ENCODE measurements at regions not wholly inside any gene's neighbourhood (a gene's known extent, or its start where the extent isn't known, plus 50 kb on each side); places are given as distances from the start of the nearest gene placed in this dataset.

DNA sequence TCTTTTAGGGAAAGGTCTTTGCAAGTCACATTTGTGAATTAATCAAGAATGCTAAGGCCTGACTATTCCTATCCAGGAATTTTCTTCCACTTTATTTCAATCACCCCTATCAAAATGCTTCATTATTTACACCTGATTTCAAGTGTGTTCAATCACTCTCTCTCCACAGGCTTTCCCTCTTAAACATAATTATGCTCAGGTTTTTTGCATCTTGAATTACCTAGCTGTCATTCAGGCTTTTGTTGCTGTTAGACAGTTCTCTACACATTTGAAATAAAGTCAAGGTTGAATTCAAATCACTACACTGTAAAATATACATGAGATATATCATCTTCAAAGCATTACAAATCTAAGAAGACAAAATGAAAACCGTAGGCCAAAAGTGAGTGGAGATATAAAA lies 941.3 kb upstream of the SLITRK1 start:
- TF ChIP-seq, protein P1, sequence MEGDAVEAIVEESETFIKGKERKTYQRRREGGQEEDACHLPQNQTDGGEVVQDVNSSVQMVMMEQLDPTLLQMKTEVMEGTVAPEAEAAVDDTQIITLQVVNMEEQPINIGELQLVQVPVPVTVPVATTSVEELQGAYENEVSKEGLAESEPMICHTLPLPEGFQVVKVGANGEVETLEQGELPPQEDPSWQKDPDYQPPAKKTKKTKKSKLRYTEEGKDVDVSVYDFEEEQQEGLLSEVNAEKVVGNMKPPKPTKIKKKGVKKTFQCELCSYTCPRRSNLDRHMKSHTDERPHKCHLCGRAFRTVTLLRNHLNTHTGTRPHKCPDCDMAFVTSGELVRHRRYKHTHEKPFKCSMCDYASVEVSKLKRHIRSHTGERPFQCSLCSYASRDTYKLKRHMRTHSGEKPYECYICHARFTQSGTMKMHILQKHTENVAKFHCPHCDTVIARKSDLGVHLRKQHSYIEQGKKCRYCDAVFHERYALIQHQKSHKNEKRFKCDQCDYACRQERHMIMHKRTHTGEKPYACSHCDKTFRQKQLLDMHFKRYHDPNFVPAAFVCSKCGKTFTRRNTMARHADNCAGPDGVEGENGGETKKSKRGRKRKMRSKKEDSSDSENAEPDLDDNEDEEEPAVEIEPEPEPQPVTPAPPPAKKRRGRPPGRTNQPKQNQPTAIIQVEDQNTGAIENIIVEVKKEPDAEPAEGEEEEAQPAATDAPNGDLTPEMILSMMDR (IDR thresholded peaks at IDR 0.05; ENCODE audit: insufficient read depth, low read length): no peak
- no peak overlapping the region for H3K4me3 ChIP-seq (ENCODE audit: low read depth, low read length)
- DNase-seq (ENCODE audit: low read depth): no peak

DNA sequence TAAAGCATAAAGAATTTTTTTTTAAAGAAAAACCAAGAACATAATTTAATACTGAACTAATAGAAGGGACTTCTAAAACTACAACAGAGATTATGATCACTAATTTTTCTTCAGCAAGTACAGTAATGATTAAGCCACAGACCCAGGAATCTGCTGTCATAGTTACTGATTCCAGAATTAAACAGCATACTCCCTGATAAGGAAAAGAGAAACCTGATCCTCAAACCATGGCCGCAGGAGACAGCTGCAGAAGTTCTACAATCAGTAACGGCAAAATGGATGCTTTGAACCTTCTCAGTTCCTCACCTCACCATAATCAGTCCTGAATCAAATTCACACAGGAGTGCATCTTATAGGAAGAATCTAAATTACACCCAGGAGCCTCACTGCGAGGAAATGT lies 939.0 kb upstream of the SLITRK1 start:
- TF ChIP-seq, protein P1 (IDR thresholded peaks at IDR 0.05; ENCODE audit: insufficient read depth, low read length): no peak
- no peak overlapping the region for H3K4me3 ChIP-seq (ENCODE audit: low read depth, low read length)
- no peak for DNase-seq (ENCODE audit: low read depth)

DNA sequence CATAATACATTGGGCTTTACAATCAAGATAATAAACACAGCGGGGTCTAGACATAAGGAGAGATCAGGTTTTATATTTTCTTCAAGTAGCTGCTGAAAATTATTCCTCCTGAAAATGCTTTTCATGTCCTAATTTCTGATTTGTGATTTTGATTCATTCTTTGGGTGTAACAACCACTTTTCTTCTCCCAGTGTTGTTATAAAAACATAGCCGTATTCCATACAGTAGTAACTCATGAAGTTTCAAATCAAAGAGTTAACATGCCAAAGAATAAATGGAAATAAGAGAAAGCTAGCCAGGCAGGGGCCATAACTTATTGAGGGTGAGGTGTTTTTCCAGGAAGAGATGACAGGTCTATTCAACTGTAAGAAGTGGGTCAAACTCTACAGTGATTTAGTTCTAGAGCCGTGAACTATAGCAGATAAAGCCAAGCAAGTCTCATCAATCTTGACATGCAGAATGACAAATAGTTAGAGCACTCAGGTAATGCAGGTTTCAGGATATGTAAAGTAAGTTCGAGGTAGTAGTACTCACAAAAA lies 934.4 kb upstream of the SLITRK1 start:
- TF ChIP-seq, protein P1 (IDR thresholded peaks at IDR 0.05; ENCODE audit: insufficient read depth, low read length): no peak
- DNase-seq (ENCODE audit: low read depth): no peak
- no peak overlapping the region for H3K4me3 ChIP-seq (ENCODE audit: low read depth, low read length)

GRCh38 chr13:84812789-84813188 lies 930.5 kb upstream of the SLITRK1 start:
- H3K4me3 ChIP-seq (ENCODE audit: low read depth, low read length): no peak overlapping the region
- no peak for DNase-seq (ENCODE audit: low read depth)
- TF ChIP-seq, protein P1 (IDR thresholded peaks at IDR 0.05; ENCODE audit: insufficient read depth, low read length): no peak

- TF ChIP-seq, protein P1 (IDR thresholded peaks at IDR 0.05; ENCODE audit: insufficient read depth, low read length): no peak
- no peak overlapping the region for H3K4me3 ChIP-seq (ENCODE audit: low read depth, low read length)
- no peak for DNase-seq (ENCODE audit: low read depth)
These were observed 929.8 kb upstream of the SLITRK1 start for GRCh38 chr13:84812078-84812477.

DNA sequence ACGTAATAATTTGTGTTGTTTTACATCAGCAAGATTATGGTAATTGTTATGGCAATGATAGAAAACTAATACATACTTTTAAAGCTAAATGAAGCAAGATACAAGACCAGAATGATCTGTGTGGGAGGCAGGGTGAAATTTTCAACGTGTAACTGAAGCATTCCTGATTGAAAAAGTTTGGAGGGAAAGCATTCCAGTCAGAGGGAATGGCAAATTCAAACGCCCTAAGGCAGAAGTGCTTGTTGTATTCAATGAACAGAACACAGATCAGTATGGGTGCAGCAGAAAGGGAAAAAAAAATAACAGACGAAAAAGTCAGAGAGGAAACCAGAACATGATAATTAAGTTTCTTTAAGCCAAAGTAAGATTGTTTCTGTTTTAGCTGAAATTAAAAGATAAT lies 928.5 kb upstream of the SLITRK1 start:
- DNase-seq (ENCODE audit: low read depth): no peak
- no peak overlapping the region for H3K4me3 ChIP-seq (ENCODE audit: low read depth, low read length)
- TF ChIP-seq, protein P1 (IDR thresholded peaks at IDR 0.05; ENCODE audit: insufficient read depth, low read length): no peak

GRCh38 chr13:84802073-84802472 lies 919.8 kb upstream of the SLITRK1 start:
- TF ChIP-seq, protein P1 (IDR thresholded peaks at IDR 0.05; ENCODE audit: insufficient read depth, low read length): no peak
- no peak overlapping the region for H3K4me3 ChIP-seq (ENCODE audit: low read depth, low read length)
- no peak for DNase-seq (ENCODE audit: low read depth)

Data from fibroblast of the aortic adventitia (primary cell).